ENCODE measurements at regions not wholly inside any gene's neighbourhood (a gene's known extent, or its start where the extent isn't known, plus 50 kb on each side); places are given as distances from the start of the nearest gene placed in this dataset.
"Not testable (repeated sequence)": the region's sequence is repeated elsewhere in the genome, so short reads cannot be mapped to it uniquely, and the experiment has no call there.

DNA sequence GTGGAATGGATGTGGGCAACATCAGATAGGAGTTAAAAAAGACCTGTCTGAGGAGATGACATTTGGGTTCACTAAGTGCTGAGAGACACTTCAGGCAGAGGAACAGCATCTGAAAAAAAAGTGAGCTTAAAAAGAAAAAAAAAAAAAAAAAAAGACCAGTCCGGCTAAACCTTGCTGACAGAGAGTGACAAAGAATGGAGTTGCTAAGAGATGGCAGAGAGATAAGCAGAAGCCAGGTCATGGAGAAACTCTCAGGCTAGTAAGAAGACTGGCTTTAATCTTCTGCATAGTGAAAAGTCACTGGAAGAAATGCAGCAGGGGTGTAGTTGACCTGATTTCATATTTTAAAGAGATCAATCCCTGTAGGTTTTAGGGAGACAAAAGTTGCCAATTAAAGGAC, 711.1 kb upstream of the SEMA3D start:
- H3K4me1 Mint-ChIP-seq, result peaks cover 10% of the 10 kb centered on the region
- Histone ChIP-seq H3K9me3 (ENCODE audit: control insufficient read depth, low read length) (no peaks in the 10 kb centered on the region), H3K4me3 (ENCODE audit: low read length) (no peak overlapping the region), H3K27me3 (ENCODE audit: control insufficient read depth, insufficient read depth, low read length, poor library complexity, severe bottlenecking) (no peaks in the 10 kb centered on the region), H3K4me1 (ENCODE audit: control insufficient read depth, insufficient read depth, low read length) (peaks cover 3% of the 10 kb centered on the region), H3K9ac (ENCODE audit: extremely low read depth, low read length, poor library complexity, severe bottlenecking) (no peak overlapping the region), H3K27ac (ENCODE audit: low read depth, low read length) (no peak overlapping the region), H3K36me3 (ENCODE audit: control insufficient read depth, insufficient read depth, low read length) (no peaks in the 10 kb centered on the region)
- no peak for DNase-seq
- no peak overlapping the region for H3K4me3 Mint-ChIP-seq
- H3K36me3 Mint-ChIP-seq (ENCODE audit: low read depth), result no peaks in the 10 kb centered on the region
- TF ChIP-seq, protein P1, sequence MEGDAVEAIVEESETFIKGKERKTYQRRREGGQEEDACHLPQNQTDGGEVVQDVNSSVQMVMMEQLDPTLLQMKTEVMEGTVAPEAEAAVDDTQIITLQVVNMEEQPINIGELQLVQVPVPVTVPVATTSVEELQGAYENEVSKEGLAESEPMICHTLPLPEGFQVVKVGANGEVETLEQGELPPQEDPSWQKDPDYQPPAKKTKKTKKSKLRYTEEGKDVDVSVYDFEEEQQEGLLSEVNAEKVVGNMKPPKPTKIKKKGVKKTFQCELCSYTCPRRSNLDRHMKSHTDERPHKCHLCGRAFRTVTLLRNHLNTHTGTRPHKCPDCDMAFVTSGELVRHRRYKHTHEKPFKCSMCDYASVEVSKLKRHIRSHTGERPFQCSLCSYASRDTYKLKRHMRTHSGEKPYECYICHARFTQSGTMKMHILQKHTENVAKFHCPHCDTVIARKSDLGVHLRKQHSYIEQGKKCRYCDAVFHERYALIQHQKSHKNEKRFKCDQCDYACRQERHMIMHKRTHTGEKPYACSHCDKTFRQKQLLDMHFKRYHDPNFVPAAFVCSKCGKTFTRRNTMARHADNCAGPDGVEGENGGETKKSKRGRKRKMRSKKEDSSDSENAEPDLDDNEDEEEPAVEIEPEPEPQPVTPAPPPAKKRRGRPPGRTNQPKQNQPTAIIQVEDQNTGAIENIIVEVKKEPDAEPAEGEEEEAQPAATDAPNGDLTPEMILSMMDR (conservative IDR thresholded peaks at IDR 0.05), result no peak
- H3K27ac Mint-ChIP-seq, result no peak overlapping the region
- WGBS, 2 experiments (ENCODE audit: insufficient coverage in 1 of 2, insufficient read length in 1 of 2), result 78% methylated on average over 1 of the region's 1 CpG; no CpG with 5 or more reads in 1 of the 2 experiments
- no peaks in the 10 kb centered on the region for H3K27me3 Mint-ChIP-seq (ENCODE audit: insufficient read depth)
- no peaks in the 10 kb centered on the region for H3K9me3 Mint-ChIP-seq

DNA sequence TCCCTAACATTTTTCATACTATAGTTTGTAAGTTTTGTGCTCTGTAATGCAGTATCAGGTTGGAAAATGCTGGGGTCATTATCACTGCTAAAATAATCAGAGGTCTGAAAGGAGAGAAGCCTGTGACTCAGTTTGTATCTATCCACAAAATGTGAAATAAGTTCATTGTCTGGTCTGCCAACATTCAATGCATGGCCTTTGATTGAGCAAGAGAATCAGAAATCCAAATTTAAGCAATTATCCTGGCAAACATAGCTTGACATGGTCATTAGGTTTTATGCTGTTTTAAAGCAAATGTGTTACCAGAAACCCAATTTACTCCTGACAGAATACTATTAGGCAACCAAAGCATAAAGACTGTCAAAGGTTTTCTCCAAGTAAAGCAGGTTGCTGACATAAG, 709.7 kb upstream of the SEMA3D start:
- DNase-seq, result no peak
- Mint-ChIP-seq H3K4me1 (peaks cover 10% of the 10 kb centered on the region), H3K27me3 (ENCODE audit: insufficient read depth) (no peaks in the 10 kb centered on the region), H3K9me3 (no peaks in the 10 kb centered on the region), H3K27ac (no peak overlapping the region), H3K4me3 (no peak overlapping the region), H3K36me3 (ENCODE audit: low read depth) (no peaks in the 10 kb centered on the region)
- Histone ChIP-seq H3K36me3 (ENCODE audit: control insufficient read depth, insufficient read depth, low read length) (no peaks in the 10 kb centered on the region), H3K4me3 (ENCODE audit: low read length) (no peak overlapping the region), H3K4me1 (ENCODE audit: control insufficient read depth, insufficient read depth, low read length) (peaks cover 3% of the 10 kb centered on the region), H3K9me3 (ENCODE audit: control insufficient read depth, low read length) (no peaks in the 10 kb centered on the region), H3K27ac (ENCODE audit: low read depth, low read length) (no peak overlapping the region), H3K9ac (ENCODE audit: extremely low read depth, low read length, poor library complexity, severe bottlenecking) (no peak overlapping the region), H3K27me3 (ENCODE audit: control insufficient read depth, insufficient read depth, low read length, poor library complexity, severe bottlenecking) (no peaks in the 10 kb centered on the region)
- TF ChIP-seq, protein P1 (conservative IDR thresholded peaks at IDR 0.05), result no peak

DNA sequence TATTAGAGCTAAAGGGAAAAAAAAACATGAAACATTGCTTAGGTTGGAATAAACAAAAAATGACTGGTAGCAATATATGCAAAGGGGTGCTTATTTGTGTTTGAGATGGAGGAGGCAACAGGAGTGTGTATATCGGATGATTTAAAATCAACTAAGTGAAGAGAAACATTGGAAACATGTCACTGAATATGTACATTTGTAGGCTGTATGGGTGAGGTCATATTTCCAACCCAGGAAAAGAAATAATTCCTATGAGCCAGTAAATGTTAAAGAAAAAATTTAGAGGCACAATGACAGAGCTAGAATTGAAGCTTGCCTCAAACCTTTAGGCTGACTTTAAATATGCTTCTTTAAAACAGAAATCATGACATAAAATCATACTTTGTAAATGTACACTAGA, 709.0 kb upstream of the SEMA3D start:
- DNase-seq, result no peak
- Histone ChIP-seq H3K4me1 (ENCODE audit: control insufficient read depth, insufficient read depth, low read length) (peaks cover 3% of the 10 kb centered on the region), H3K27ac (ENCODE audit: low read depth, low read length) (no peak overlapping the region), H3K9ac (ENCODE audit: extremely low read depth, low read length, poor library complexity, severe bottlenecking) (no peak overlapping the region), H3K27me3 (ENCODE audit: control insufficient read depth, insufficient read depth, low read length, poor library complexity, severe bottlenecking) (no peaks in the 10 kb centered on the region), H3K9me3 (ENCODE audit: control insufficient read depth, low read length) (no peaks in the 10 kb centered on the region), H3K4me3 (ENCODE audit: low read length) (no peak overlapping the region), H3K36me3 (ENCODE audit: control insufficient read depth, insufficient read depth, low read length) (no peaks in the 10 kb centered on the region)
- no peaks in the 10 kb centered on the region for H3K27me3 Mint-ChIP-seq (ENCODE audit: insufficient read depth)
- H3K9me3 Mint-ChIP-seq, result no peaks in the 10 kb centered on the region
- H3K36me3 Mint-ChIP-seq (ENCODE audit: low read depth), result no peaks in the 10 kb centered on the region
- peaks cover 10% of the 10 kb centered on the region for H3K4me1 Mint-ChIP-seq
- no peak overlapping the region for H3K4me3 Mint-ChIP-seq
- no peak overlapping the region for H3K27ac Mint-ChIP-seq
- WGBS, 2 experiments (ENCODE audit: insufficient coverage in 1 of 2, insufficient read length in 1 of 2), result 96 to 100% methylated on average over 1 of the region's 1 CpG
- TF ChIP-seq, protein P1 (conservative IDR thresholded peaks at IDR 0.05), result no peak

DNA sequence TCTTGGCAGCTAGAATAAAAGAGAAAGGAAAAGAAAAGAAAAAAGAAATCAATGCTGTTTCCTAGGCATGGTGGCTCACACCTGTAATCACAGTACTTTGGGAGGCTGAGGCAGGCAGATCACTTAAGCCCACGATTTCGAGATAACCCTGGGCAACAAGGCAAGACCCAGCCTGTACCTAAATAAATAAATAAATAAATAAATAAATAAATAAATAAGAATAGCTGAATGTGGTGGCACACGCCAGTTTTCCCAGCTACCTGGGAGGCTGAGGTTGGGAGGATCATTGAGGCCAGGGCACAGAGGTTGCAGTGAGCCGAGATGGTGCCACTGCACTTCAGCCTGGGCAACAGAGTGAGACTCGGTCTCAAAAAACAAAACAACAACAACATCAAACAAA, 705.0 kb upstream of the SEMA3D start:
- not testable (repeated sequence) for H3K27ac Mint-ChIP-seq; DNase-seq; H3K9ac ChIP-seq (ENCODE audit: extremely low read depth, low read length, poor library complexity, severe bottlenecking); H3K36me3 ChIP-seq (ENCODE audit: control insufficient read depth, insufficient read depth, low read length); H3K9me3 Mint-ChIP-seq; H3K4me1 Mint-ChIP-seq; H3K4me1 ChIP-seq (ENCODE audit: control insufficient read depth, insufficient read depth, low read length); H3K27ac ChIP-seq (ENCODE audit: low read depth, low read length); H3K4me3 ChIP-seq (ENCODE audit: low read length); H3K27me3 Mint-ChIP-seq (ENCODE audit: insufficient read depth); H3K4me3 Mint-ChIP-seq; H3K9me3 ChIP-seq (ENCODE audit: control insufficient read depth, low read length); H3K27me3 ChIP-seq (ENCODE audit: control insufficient read depth, insufficient read depth, low read length, poor library complexity, severe bottlenecking); H3K36me3 Mint-ChIP-seq (ENCODE audit: low read depth)
- 80 to 87% methylated on average over 1 to 4 of the region's 5 CpGs for WGBS, 2 experiments (ENCODE audit: insufficient coverage in 1 of 2, insufficient read length in 1 of 2)
